Type B pancreatic cell (in vitro differentiated cells): ENCODE measurements at regions not wholly inside any gene's neighbourhood (a gene's known extent, or its start where the extent isn't known, plus 50 kb on each side); places are given as distances from the start of the nearest gene placed in this dataset.

ENCODE experiments used
- DNase-seq: peaks from one replicate; pipeline ENCODE4 v3.0.0; 2021; ENCODE audit warnings: mixed read lengths; ENCODE audit not compliant: unreplicated experiment; ENCODE audit errors: extremely low spot score
- H3K27ac Mint-ChIP-seq: 2 replicates; pipeline ENCODE4 v1.8.0; 2021; ENCODE audit warnings: mild to moderate bottlenecking, mixed read lengths
- H3K27me3 Mint-ChIP-seq: 2 replicates; pipeline ENCODE4 v1.8.0; 2021; ENCODE audit warnings: mixed read lengths
- H3K36me3 Mint-ChIP-seq: 2 replicates; pipeline ENCODE4 v1.8.0; 2021; ENCODE audit warnings: mixed read lengths
- H3K4me1 Mint-ChIP-seq: one replicate; pipeline ENCODE4 v1.8.0; 2021; ENCODE audit warnings: mixed read lengths; ENCODE audit not compliant: unreplicated experiment
- H3K4me3 Mint-ChIP-seq: 2 replicates; pipeline ENCODE4 v1.8.0; 2021; ENCODE audit warnings: mild to moderate bottlenecking, mixed read lengths
- H3K9me3 Mint-ChIP-seq: 2 replicates; pipeline ENCODE4 v1.8.0; 2021; ENCODE audit warnings: mixed read lengths
- CTCF ChIP-seq: fragments of 200-600 bp; sonication (generic); conservative IDR thresholded peaks from 2 replicates; pipeline ENCODE4 v1.5.0; 2021; ENCODE audit warnings: antibody characterized with exemption, mild to moderate bottlenecking

- no peak for TF ChIP-seq CTCF
- H3K9me3 Mint-ChIP-seq: no peaks in the 10 kb centered on the region
- no peak overlapping the region for H3K4me3 Mint-ChIP-seq
- no peaks in the 10 kb centered on the region for H3K36me3 Mint-ChIP-seq
- H3K27ac Mint-ChIP-seq: no peak overlapping the region
- DNase-seq: no peak
- no peaks in the 10 kb centered on the region for H3K27me3 Mint-ChIP-seq
- H3K4me1 Mint-ChIP-seq: no peaks in the 10 kb centered on the region
These were observed 678.5 kb upstream of the FOXG1 start for GRCh38 chr14:28088125-28088524.

GRCh38 chr14:28097585-28097984 lies 669.0 kb upstream of the FOXG1 start:
- no peak for TF ChIP-seq CTCF
- Mint-ChIP-seq H3K27ac (no peak overlapping the region), H3K27me3 (no peaks in the 10 kb centered on the region), H3K4me1 (no peaks in the 10 kb centered on the region), H3K36me3 (no peaks in the 10 kb centered on the region), H3K9me3 (no peaks in the 10 kb centered on the region), H3K4me3 (no peak overlapping the region)
- no peak for DNase-seq

- H3K27me3 Mint-ChIP-seq: no peaks in the 10 kb centered on the region
- no peaks in the 10 kb centered on the region for H3K4me1 Mint-ChIP-seq
- H3K9me3 Mint-ChIP-seq: no peaks in the 10 kb centered on the region
- TF ChIP-seq CTCF: no peak
- H3K36me3 Mint-ChIP-seq: no peaks in the 10 kb centered on the region
- H3K4me3 Mint-ChIP-seq: no peak overlapping the region
- no peak for DNase-seq
- no peak overlapping the region for H3K27ac Mint-ChIP-seq
These were observed 667.7 kb upstream of the FOXG1 start for GRCh38 chr14:28098856-28099255.

- no peaks in the 10 kb centered on the region for H3K36me3 Mint-ChIP-seq
- no peak overlapping the region for H3K27ac Mint-ChIP-seq
- DNase-seq: no peak
- TF ChIP-seq CTCF: no peak
- H3K9me3 Mint-ChIP-seq: no peaks in the 10 kb centered on the region
- H3K27me3 Mint-ChIP-seq: no peaks in the 10 kb centered on the region
- no peaks in the 10 kb centered on the region for H3K4me1 Mint-ChIP-seq
- H3K4me3 Mint-ChIP-seq: no peak overlapping the region
These were observed 664.6 kb upstream of the FOXG1 start for GRCh38 chr14:28102001-28102400.

- no peak for DNase-seq
- Mint-ChIP-seq H3K4me3 (no peak overlapping the region), H3K36me3 (no peaks in the 10 kb centered on the region), H3K27me3 (no peaks in the 10 kb centered on the region), H3K9me3 (no peaks in the 10 kb centered on the region), H3K27ac (no peak overlapping the region), H3K4me1 (no peaks in the 10 kb centered on the region)
- TF ChIP-seq CTCF: no peak
These were observed 663.8 kb upstream of the FOXG1 start for GRCh38 chr14:28102814-28103213.

- Mint-ChIP-seq H3K9me3 (no peaks in the 10 kb centered on the region), H3K27me3 (no peaks in the 10 kb centered on the region), H3K27ac (no peak overlapping the region)
These were observed 653.3 kb upstream of the FOXG1 start for GRCh38 chr14:28113311-28113710.

More at GRCh38 chr14:28113311-28113710, 653.3 kb upstream of the FOXG1 start:
- no peak overlapping the region for H3K4me3 Mint-ChIP-seq
- H3K36me3 Mint-ChIP-seq: no peaks in the 10 kb centered on the region
- no peaks in the 10 kb centered on the region for H3K4me1 Mint-ChIP-seq
- no peak for DNase-seq
- TF ChIP-seq CTCF: no peak
